CD4-positive, alpha-beta T cell treated with Interferon alpha-2 for 1 hour (primary cell): ENCODE measurements at regions not wholly inside any gene's neighbourhood (a gene's known extent, or its start where the extent isn't known, plus 50 kb on each side); places are given as distances from the start of the nearest gene placed in this dataset.
"Not testable (repeated sequence)": the region's sequence is repeated elsewhere in the genome, so short reads cannot be mapped to it uniquely, and the experiment has no call there.

Experiments
- DNase-seq, 2 donors: peaks; one replicate each; pipeline ENCODE4 v3.0.0-alpha.2; 2020 to 2022

GRCh38 chr5:62236593-62236992, 69.4 kb upstream of the KIF2A start:
- DNase-seq: not testable (repeated sequence)

GRCh38 chr5:62237944-62238343, 68.1 kb upstream of the KIF2A start:
- not testable (repeated sequence) for DNase-seq

- not testable (repeated sequence) for DNase-seq
Observed at GRCh38 chr5:62238584-62238983, 67.4 kb upstream of the KIF2A start.

GRCh38 chr5:62240494-62240893, 65.5 kb upstream of the KIF2A start:
- DNase-seq: not testable (repeated sequence)

GRCh38 chr5:62242000-62242399, 64.0 kb upstream of the KIF2A start:
- not testable (repeated sequence) for DNase-seq

DNA sequence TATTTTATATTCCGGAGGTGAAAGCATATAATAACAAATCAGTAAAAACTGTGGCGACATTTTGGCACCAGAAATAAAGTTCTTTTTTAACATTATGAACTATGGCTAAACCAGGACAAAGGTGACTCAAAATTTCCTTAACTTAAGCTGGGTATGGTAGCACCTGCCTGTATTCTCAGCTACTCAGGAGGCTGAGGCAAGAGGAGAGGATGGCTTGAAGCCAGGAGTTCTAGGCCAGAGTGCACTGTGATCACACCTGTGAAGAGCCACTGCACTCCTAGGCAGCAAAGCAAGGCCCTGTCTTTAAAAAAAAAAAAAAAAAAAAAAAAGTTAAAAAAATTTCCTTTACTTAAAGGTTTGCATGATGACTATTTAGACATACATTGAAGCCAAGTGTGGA, 63.0 kb upstream of the KIF2A start:
- DNase-seq: not testable (repeated sequence)

- DNase-seq: not testable (repeated sequence)
Observed at GRCh38 chr5:62248192-62248591, 57.8 kb upstream of the KIF2A start.

DNA sequence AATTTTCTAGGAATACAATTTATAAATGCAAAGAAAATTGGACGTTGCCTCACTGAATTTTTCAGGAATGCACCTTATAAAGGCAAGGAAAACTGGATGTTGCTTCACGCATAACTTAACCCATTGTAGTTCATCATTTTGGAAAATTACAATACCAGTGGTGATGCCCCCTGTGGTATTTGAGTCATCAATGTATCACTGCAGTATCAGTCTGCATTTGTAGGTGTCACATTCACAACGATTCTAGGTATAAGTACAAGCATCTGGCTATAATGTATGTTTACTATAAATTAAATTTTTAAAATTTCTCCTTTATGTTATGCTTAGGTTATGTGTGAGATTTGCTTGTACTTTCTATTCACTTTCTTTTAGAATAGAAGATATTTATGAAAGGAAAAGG, 55.9 kb upstream of the KIF2A start:
- not testable (repeated sequence) for DNase-seq

DNA sequence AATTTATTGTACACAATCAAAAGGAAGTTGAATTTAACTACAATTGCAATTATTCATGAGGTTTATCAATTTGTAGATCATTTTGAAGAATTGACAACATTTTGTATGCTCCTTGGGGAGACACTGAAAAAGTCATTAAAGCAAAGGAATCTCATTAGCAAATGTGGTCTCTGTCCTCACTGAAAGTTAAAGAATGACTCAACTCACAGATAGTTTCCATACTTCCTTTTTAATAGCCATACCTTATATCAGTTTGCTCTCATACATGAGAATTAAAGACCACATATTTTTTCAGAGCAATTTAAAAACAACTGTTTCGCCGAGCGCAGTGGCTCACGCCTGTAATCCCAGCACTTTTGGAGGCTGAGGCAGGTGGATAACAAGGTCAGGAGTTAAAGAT, 55.1 kb upstream of the KIF2A start:
- not testable (repeated sequence) for DNase-seq

GRCh38 chr5:62252519-62252918, 53.5 kb upstream of the KIF2A start:
- DNase-seq: not testable (repeated sequence)

GRCh38 chr5:62255551-62255950, 50.5 kb upstream of the KIF2A start:
- not testable (repeated sequence) for DNase-seq

DNA sequence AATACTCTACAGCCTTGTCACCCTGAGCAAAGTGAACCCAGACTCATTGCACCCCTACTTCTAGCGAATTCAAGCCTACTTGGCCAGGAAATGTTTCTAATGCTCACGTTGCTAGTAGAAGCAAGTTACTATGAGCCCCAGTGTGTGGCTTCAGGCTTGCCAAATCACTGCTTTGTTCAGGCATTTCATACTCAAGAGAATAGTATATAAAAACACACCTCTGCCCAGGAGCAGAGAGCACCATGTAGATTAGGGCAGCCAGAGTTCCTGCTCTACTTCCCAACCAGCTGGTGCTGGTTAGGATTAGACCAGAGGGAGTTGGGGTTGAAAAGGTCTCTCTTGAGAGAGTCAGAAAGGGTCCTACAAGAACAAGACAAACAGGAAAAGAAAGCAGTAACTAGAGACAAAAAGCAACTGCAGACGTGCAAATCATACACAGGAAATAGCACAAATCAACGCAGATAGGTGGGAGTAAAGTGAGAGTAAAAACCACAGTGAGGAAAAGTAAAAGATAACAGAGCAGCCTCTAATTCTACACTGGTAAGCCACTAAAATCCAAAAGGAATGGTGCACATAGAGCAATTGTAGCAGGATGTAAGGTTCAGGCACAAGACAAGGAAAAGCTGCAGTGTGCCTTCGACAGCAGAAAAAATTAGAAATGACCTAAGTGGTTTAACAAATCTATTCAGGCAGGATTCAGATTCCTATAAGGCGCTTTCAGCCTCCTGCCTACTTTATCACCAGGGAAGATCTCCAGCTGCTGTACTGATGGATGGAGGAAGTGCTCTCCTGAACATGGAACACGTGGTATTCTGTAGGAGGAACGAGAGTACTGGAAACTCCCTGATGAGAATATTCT, 49.6 kb upstream of the KIF2A start:
- peak in 1 of 2 donors; percentile 44 for DNase-seq
